ENCODE measurements at regions not wholly inside any gene's neighbourhood (a gene's known extent, or its start where the extent isn't known, plus 50 kb on each side); places are given as distances from the start of the nearest gene placed in this dataset.

GRCh38 chr11:119807402-119807801, 78.4 kb upstream of the NECTIN1 start:
- Mint-ChIP-seq H3K36me3 (ENCODE audit: low read depth) (no peaks in the 10 kb centered on the region), H3K4me1 (ENCODE audit: low read depth) (peaks cover 3% of the 10 kb centered on the region), H3K27ac (ENCODE audit: unreplicated experiment) (no peak overlapping the region), H3K4me3 (ENCODE audit: unreplicated experiment) (no peak overlapping the region), H3K9me3 (ENCODE audit: low read depth) (no peaks in the 10 kb centered on the region), H3K27me3 (ENCODE audit: low read depth) (peaks cover 32% of the 10 kb centered on the region)
- peak; percentile 53 for DNase-seq (ENCODE audit: low spot score)
- TF ChIP-seq, protein P1, sequence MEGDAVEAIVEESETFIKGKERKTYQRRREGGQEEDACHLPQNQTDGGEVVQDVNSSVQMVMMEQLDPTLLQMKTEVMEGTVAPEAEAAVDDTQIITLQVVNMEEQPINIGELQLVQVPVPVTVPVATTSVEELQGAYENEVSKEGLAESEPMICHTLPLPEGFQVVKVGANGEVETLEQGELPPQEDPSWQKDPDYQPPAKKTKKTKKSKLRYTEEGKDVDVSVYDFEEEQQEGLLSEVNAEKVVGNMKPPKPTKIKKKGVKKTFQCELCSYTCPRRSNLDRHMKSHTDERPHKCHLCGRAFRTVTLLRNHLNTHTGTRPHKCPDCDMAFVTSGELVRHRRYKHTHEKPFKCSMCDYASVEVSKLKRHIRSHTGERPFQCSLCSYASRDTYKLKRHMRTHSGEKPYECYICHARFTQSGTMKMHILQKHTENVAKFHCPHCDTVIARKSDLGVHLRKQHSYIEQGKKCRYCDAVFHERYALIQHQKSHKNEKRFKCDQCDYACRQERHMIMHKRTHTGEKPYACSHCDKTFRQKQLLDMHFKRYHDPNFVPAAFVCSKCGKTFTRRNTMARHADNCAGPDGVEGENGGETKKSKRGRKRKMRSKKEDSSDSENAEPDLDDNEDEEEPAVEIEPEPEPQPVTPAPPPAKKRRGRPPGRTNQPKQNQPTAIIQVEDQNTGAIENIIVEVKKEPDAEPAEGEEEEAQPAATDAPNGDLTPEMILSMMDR (IDR thresholded peaks at IDR 0.05): no peak

DNA sequence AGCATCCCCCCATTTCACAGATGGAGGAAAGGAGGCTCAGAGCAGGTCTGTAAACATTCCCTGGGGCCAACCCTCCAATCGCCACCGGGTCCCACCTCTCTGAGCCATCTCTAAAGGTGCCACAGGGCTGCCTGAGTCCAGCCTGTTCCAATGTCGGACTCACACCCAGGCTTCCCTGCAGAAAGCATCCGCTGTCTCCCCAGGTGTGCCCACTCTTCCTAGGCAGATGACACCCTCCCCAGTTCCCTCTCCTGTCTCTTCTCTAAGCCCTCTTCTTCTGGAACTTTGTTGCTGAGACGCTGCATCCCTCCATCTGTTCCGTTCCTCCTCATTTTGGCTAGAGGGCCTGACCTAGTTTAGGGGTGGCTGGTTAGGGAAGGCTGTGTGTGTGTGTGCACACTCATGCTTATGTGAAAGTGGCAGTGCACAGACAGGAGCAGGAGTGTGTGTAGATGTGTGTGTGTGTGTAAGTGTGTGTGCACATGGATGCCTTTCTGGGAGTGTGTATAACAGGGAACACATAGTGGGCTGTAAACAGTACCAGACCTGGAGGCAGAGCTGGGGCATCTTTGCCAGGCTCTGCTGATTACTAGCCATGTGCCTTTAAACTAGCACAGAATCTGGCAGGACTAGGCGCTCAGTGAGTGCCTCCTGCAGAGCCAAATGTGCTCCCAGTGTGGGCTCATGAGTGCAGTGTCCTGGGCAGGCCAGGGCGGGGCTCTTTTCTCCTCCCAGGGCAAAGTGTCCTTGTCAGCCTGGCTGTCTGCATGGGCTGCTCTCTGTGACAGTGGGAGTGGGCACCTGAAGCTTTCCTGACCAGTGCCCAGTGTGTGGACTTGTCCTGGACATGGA, 77.3 kb upstream of the NECTIN1 start:
- TF ChIP-seq, protein P1 (IDR thresholded peaks at IDR 0.05): no peak
- no peaks in the 10 kb centered on the region for H3K36me3 Mint-ChIP-seq (ENCODE audit: low read depth)
- H3K27me3 Mint-ChIP-seq (ENCODE audit: low read depth): peaks cover 39% of the 10 kb centered on the region
- DNase-seq (ENCODE audit: low spot score): peak; percentile 55
- H3K27ac Mint-ChIP-seq (ENCODE audit: unreplicated experiment): no peak overlapping the region
- H3K4me3 Mint-ChIP-seq (ENCODE audit: unreplicated experiment): no peak overlapping the region
- no peaks in the 10 kb centered on the region for H3K9me3 Mint-ChIP-seq (ENCODE audit: low read depth)
- H3K4me1 Mint-ChIP-seq (ENCODE audit: low read depth): peaks cover 3% of the 10 kb centered on the region

DNA sequence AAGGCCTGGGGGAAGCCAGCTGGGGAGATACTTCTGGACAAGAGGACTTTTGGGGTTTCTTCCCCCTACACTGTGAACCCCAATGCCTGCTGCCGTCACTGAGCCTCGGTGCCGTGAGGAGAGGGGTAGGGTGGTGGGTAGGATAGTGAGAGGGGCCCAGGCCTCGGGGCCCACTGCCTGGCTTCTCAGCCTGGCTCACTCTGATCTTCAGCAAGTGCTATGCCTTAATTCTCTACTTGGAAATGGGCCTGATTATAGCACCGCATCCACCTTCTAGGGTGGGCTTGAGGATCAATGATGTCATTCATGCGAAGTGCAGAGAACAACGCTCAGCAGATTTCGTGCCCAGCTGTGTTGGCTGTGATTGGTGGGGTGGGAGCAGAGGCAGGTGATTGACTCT, 76.7 kb upstream of the NECTIN1 start:
- Mint-ChIP-seq H3K9me3 (ENCODE audit: low read depth) (no peaks in the 10 kb centered on the region), H3K27ac (ENCODE audit: unreplicated experiment) (no peak overlapping the region), H3K27me3 (ENCODE audit: low read depth) (peaks cover 39% of the 10 kb centered on the region), H3K36me3 (ENCODE audit: low read depth) (no peaks in the 10 kb centered on the region), H3K4me1 (ENCODE audit: low read depth) (peaks cover under 1% of the 10 kb centered on the region), H3K4me3 (ENCODE audit: unreplicated experiment) (no peak overlapping the region)
- peak; percentile 54 for DNase-seq (ENCODE audit: low spot score)
- TF ChIP-seq, protein P1 (IDR thresholded peaks at IDR 0.05): no peak

DNA sequence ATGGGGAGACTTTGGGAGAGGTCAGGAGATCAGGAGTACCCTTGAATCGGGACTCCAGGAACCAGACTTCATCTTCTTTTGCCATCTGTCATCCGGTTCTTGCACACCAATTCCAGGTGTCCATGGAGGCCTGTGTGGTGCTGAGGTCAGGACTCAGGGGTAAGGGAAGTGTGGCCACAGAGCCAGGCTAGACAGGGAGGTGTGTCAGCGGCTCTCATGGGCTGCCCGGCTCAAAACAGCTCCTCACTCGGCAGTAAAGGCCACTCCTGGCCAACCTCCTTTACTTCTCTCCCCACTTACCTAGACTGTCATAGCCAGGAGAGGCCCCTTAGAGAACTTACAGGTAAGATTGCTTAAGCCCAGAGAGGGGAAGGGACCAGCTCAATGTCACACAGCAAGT, 75.7 kb upstream of the NECTIN1 start:
- peak; percentile 53 for DNase-seq (ENCODE audit: low spot score)
- Mint-ChIP-seq H3K4me1 (ENCODE audit: low read depth) (no peaks in the 10 kb centered on the region), H3K4me3 (ENCODE audit: unreplicated experiment) (no peak overlapping the region), H3K9me3 (ENCODE audit: low read depth) (no peaks in the 10 kb centered on the region), H3K27me3 (ENCODE audit: low read depth) (peaks cover 36% of the 10 kb centered on the region), H3K36me3 (ENCODE audit: low read depth) (no peaks in the 10 kb centered on the region), H3K27ac (ENCODE audit: unreplicated experiment) (no peak overlapping the region)
- TF ChIP-seq, protein P1 (IDR thresholded peaks at IDR 0.05): no peak

DNA sequence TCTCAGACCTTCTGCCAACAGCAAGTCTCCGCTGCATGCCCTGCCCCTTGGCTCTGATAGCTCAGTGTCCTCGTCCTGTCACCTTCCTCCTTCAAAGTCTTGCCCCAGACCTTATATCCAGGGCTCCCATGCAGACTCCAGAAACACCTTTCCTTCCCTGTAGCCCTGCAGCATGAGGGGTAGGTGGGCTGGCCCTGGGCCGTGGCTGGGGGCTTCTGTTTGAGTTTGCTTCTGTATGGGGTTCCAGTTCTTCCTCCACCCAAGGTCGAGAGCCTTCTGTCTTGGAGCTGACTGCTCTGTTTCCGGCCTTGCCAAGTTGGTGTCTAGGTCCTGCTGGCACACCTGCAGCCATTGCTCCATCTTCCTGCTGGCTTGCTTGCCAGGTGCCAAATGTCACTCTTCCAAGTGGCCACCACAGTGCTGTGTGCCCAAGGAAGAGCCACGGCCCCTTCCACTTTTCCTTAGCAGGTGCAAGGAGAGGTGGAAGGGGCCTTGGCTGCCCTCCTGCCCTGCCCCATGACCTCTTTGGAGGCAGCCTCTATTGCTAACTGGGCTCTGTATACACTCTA, 74.8 kb upstream of the NECTIN1 start:
- Mint-ChIP-seq H3K27me3 (ENCODE audit: low read depth) (peaks cover 34% of the 10 kb centered on the region), H3K9me3 (ENCODE audit: low read depth) (no peaks in the 10 kb centered on the region), H3K4me1 (ENCODE audit: low read depth) (no peaks in the 10 kb centered on the region), H3K4me3 (ENCODE audit: unreplicated experiment) (no peak overlapping the region), H3K27ac (ENCODE audit: unreplicated experiment) (no peak overlapping the region), H3K36me3 (ENCODE audit: low read depth) (no peaks in the 10 kb centered on the region)
- TF ChIP-seq, protein P1 (IDR thresholded peaks at IDR 0.05): no peak
- DNase-seq (ENCODE audit: low spot score): peak; percentile 41

Measured in chondrocyte (in vitro differentiated cells).